Mesenchymal stem cell (in vitro differentiated cells and primary cell): ENCODE measurements at regions not wholly inside any gene's neighbourhood (a gene's known extent, or its start where the extent isn't known, plus 50 kb on each side); places are given as distances from the start of the nearest gene placed in this dataset.
A peak's percentile ranks its signal among the peaks of the same experiment; 100 is the strongest.

Experiments
- DNase-seq: peaks from one replicate; pipeline ENCODE4 v3.0.0-alpha.2; 2013
- H2AFZ ChIP-seq: one replicate; pipeline ENCODE4 v1.6.1; 2013; ENCODE audit warnings: low read depth, mild to moderate bottlenecking, control low read depth, inconsistent platforms, low read length, moderate library complexity
- H2AK5ac ChIP-seq: 2 replicates; pipeline ENCODE4 v1.6.1; 2013; ENCODE audit warnings: low read length, moderate library complexity, mild to moderate bottlenecking, inconsistent platforms; ENCODE audit not compliant: severe bottlenecking
- H2BK120ac ChIP-seq: one replicate; pipeline ENCODE4 v1.6.1; 2013; ENCODE audit warnings: low read depth, mild to moderate bottlenecking, inconsistent platforms, low read length, moderate library complexity
- H2BK12ac ChIP-seq, 2 experiments: one replicate each; pipeline ENCODE4 v1.6.1; 2013; ENCODE audit warnings: inconsistent platforms in 2 of 2, low read length in 2 of 2, mild to moderate bottlenecking in 2 of 2, moderate library complexity in 2 of 2, control low read depth in 1 of 2
- H2BK15ac ChIP-seq: one replicate; pipeline ENCODE4 v1.6.1; 2013; ENCODE audit warnings: mild to moderate bottlenecking, low read depth, inconsistent platforms; ENCODE audit not compliant: poor library complexity, severe bottlenecking
- H2BK5ac ChIP-seq: 2 replicates; pipeline ENCODE4 v1.6.1; 2013; ENCODE audit warnings: low read depth, mild to moderate bottlenecking, low read length, control low read depth, inconsistent platforms; ENCODE audit not compliant: poor library complexity, severe bottlenecking
- H3K14ac ChIP-seq, 2 experiments: one replicate each; pipeline ENCODE4 v1.6.1; 2013; ENCODE audit warnings: inconsistent platforms in 2 of 2, low read length in 2 of 2, control low read depth in 1 of 2, mild to moderate bottlenecking in 1 of 2, moderate library complexity in 1 of 2
- H3K18ac ChIP-seq, 2 experiments: one replicate each; pipeline ENCODE4 v1.6.1; 2013; ENCODE audit warnings: inconsistent platforms in 2 of 2, low read length in 2 of 2, control low read depth in 1 of 2, low read depth in 1 of 2, mild to moderate bottlenecking in 1 of 2
- H3K23ac ChIP-seq, 2 experiments: one replicate each; pipeline ENCODE4 v1.6.1; 2013; ENCODE audit warnings: inconsistent platforms in 2 of 2, low read length in 2 of 2, mild to moderate bottlenecking in 2 of 2, moderate library complexity in 2 of 2, control low read depth in 1 of 2
- H3K27ac ChIP-seq: 2 replicates; pipeline ENCODE4 v1.5.1; 2013; ENCODE audit warnings: mild to moderate bottlenecking, moderate library complexity, low read length, control low read depth, inconsistent platforms; ENCODE audit not compliant: poor library complexity, severe bottlenecking
- H3K27me3 ChIP-seq, 2 experiments: 2 replicates each; pipeline versions ENCODE4 v1.6.1 to v1.7.0; 2013; ENCODE audit warnings: low read length in 2 of 2, mild to moderate bottlenecking in 2 of 2, moderate library complexity in 2 of 2, control low read depth in 1 of 2, inconsistent platforms in 1 of 2; ENCODE audit not compliant: control insufficient read depth in 1 of 2, insufficient read depth in 1 of 2
- H3K36me3 ChIP-seq, 2 experiments: 2 replicates each; pipeline versions ENCODE4 v1.6.1 to v1.7.0; 2013; ENCODE audit warnings: low read length in 2 of 2, control low read depth in 1 of 2, inconsistent platforms in 1 of 2, low read depth in 1 of 2, mild to moderate bottlenecking in 1 of 2; ENCODE audit not compliant: insufficient read depth in 2 of 2, control insufficient read depth in 1 of 2
- H3K4ac ChIP-seq, 2 experiments: one replicate each; pipeline ENCODE4 v1.6.1; 2013; ENCODE audit warnings: inconsistent platforms in 2 of 2, low read length in 2 of 2, mild to moderate bottlenecking in 2 of 2, moderate library complexity in 2 of 2, control low read depth in 1 of 2, low read depth in 1 of 2
- H3K4me1 ChIP-seq: 2 replicates; pipeline ENCODE4 v1.6.1; 2013; ENCODE audit warnings: low read depth, low read length, control low read depth; ENCODE audit not compliant: control insufficient read depth, insufficient read depth
- H3K4me2 ChIP-seq: 2 replicates; pipeline ENCODE4 v1.6.1; 2013; ENCODE audit warnings: low read length, mild to moderate bottlenecking, inconsistent platforms; ENCODE audit not compliant: poor library complexity, severe bottlenecking
- H3K4me3 ChIP-seq, 2 experiments: 2 replicates each; pipeline versions ENCODE4 v1.5.1 to v1.7.0; 2013; ENCODE audit warnings: low read length in 2 of 2, mild to moderate bottlenecking in 2 of 2, control low read depth in 1 of 2, low read depth in 1 of 2; ENCODE audit not compliant: insufficient read depth in 1 of 2
- H3K79me1 ChIP-seq: replicated peaks from 2 replicates; pipeline ENCODE4 v1.6.1; 2013; ENCODE audit warnings: mild to moderate bottlenecking, control low read depth, low read length, inconsistent platforms; ENCODE audit not compliant: poor library complexity, severe bottlenecking
- H3K9ac ChIP-seq: 2 replicates; pipeline ENCODE4 v1.7.0; 2013; ENCODE audit warnings: mild to moderate bottlenecking, low read length, moderate library complexity
- H3K9me3 ChIP-seq: 2 replicates; pipeline ENCODE4 v1.7.0; 2013; ENCODE audit warnings: mild to moderate bottlenecking, low read length; ENCODE audit not compliant: control insufficient read depth
- H4K8ac ChIP-seq: one replicate; pipeline ENCODE4 v1.6.1; 2013; ENCODE audit warnings: inconsistent platforms, mild to moderate bottlenecking, low read length, moderate library complexity
- H4K91ac ChIP-seq: one replicate; pipeline ENCODE4 v1.6.1; 2013; ENCODE audit warnings: mild to moderate bottlenecking, low read length, inconsistent platforms
- WGBS: methylation state at CpG from one replicate; pipeline ENCODE4 v1.1.7; 2013; ENCODE audit warnings: mixed read lengths; 5-methylcytosine and 5-hydroxymethylcytosine counted together

- Histone ChIP-seq H2BK5ac (no peak overlapping the region), H2AFZ (no peak overlapping the region), H3K4me1 (peaks cover 13% of the 10 kb centered on the region), H3K23ac (no peak overlapping the region), H2AK5ac (peak overlapping the region; percentile 31), H2BK15ac (no peak overlapping the region), H3K4me2 (no peak overlapping the region), H3K9me3 (no peaks in the 10 kb centered on the region), H4K8ac (no peak overlapping the region), H3K79me1 (no peaks in the 10 kb centered on the region), H4K91ac (peak overlapping the region; percentile 29), H3K14ac (no peak overlapping the region), H2BK12ac (peak overlapping the region; percentile 49 to 75), H3K27ac (no peak overlapping the region), H3K4me3 (no peak overlapping the region), H3K18ac (peak overlapping the region; percentile 69 to 92), H3K9ac (no peak overlapping the region), H3K27me3 (no peaks in the 10 kb centered on the region), H3K36me3 (no peaks in the 10 kb centered on the region), H2BK120ac (no peak overlapping the region), H3K4ac (peak overlapping the region in 1 of 2 experiments; percentile 71)
- DNase-seq = no peak
- 100% methylated on average over 2 of the region's 4 CpGs for WGBS
Observed at GRCh38 chr4:123557857-123558536, 161.4 kb downstream of the SPRY1 start.

GRCh38 chr4:123558865-123559264 is 162.3 kb downstream of the SPRY1 start:
- no peaks in the 10 kb centered on the region for H3K9me3 ChIP-seq
- no peak overlapping the region for H3K23ac ChIP-seq
- H2BK12ac ChIP-seq = no peak overlapping the region
- no peak overlapping the region for H2AFZ ChIP-seq
- no peak overlapping the region for H3K14ac ChIP-seq
- H2BK120ac ChIP-seq = no peak overlapping the region
- H2BK15ac ChIP-seq = no peak overlapping the region
- no peak for DNase-seq
- no peak overlapping the region for H4K91ac ChIP-seq
- H3K18ac ChIP-seq = no peak overlapping the region
- no peak overlapping the region for H3K9ac ChIP-seq
- no peak overlapping the region for H4K8ac ChIP-seq
- no peak overlapping the region for H3K4me3 ChIP-seq
- H2BK5ac ChIP-seq = peak overlapping the region; percentile 25
- H3K79me1 ChIP-seq = no peaks in the 10 kb centered on the region
- no peak overlapping the region for H2AK5ac ChIP-seq
- H3K4me1 ChIP-seq = peaks cover 10% of the 10 kb centered on the region
- H3K27me3 ChIP-seq = no peaks in the 10 kb centered on the region
- H3K27ac ChIP-seq = peak overlapping the region; percentile 34
- H3K4me2 ChIP-seq = no peak overlapping the region
- H3K4ac ChIP-seq = peak overlapping the region in 1 of 2 experiments; percentile 65
- H3K36me3 ChIP-seq = no peaks in the 10 kb centered on the region
- 100% methylated on average over 1 of the region's 1 CpG for WGBS

- no peak overlapping the region for H2BK120ac ChIP-seq
- H3K23ac ChIP-seq = no peak overlapping the region
- peak; percentile 37 for DNase-seq
- no peak overlapping the region for H2AFZ ChIP-seq
- no peaks in the 10 kb centered on the region for H3K9me3 ChIP-seq
- no peak overlapping the region for H2BK12ac ChIP-seq
- H3K18ac ChIP-seq = no peak overlapping the region
- H3K4ac ChIP-seq = no peak overlapping the region
- no peak overlapping the region for H3K9ac ChIP-seq
- no peak overlapping the region for H2BK15ac ChIP-seq
- H3K14ac ChIP-seq = no peak overlapping the region
- no peak overlapping the region for H4K8ac ChIP-seq
- H3K36me3 ChIP-seq = no peaks in the 10 kb centered on the region
- no peak overlapping the region for H2AK5ac ChIP-seq
- H3K79me1 ChIP-seq = no peaks in the 10 kb centered on the region
- no peak overlapping the region for H3K4me3 ChIP-seq
- H3K27ac ChIP-seq = peak overlapping the region; percentile 83
- WGBS = 56% methylated on average over 5 of the region's 7 CpGs
- H2BK5ac ChIP-seq = no peak overlapping the region
- peak overlapping the region; percentile 32 for H3K4me2 ChIP-seq
- H3K4me1 ChIP-seq = peaks cover 7% of the 10 kb centered on the region
- H3K27me3 ChIP-seq = no peaks in the 10 kb centered on the region
- H4K91ac ChIP-seq = no peak overlapping the region
Observed at GRCh38 chr4:123559955-123560871, 163.6 kb downstream of the SPRY1 start.

- WGBS = 42% methylated on average over 1 of the region's 1 CpG
Observed at GRCh38 chr4:123561525-123561924, 164.9 kb downstream of the SPRY1 start.

More at GRCh38 chr4:123561525-123561924, 164.9 kb downstream of the SPRY1 start:
- H4K91ac ChIP-seq = no peak overlapping the region
- H2AFZ ChIP-seq = no peak overlapping the region
- peaks cover 5% of the 10 kb centered on the region for H3K4me1 ChIP-seq
- no peak overlapping the region for H3K14ac ChIP-seq
- H3K9ac ChIP-seq = no peak overlapping the region
- H2BK12ac ChIP-seq = peak overlapping the region in 1 of 2 experiments; percentile 15
- H2BK5ac ChIP-seq = no peak overlapping the region
- no peak overlapping the region for H2BK120ac ChIP-seq
- H3K18ac ChIP-seq = no peak overlapping the region
- no peak overlapping the region for H2BK15ac ChIP-seq
- no peak for DNase-seq
- no peak overlapping the region for H3K23ac ChIP-seq
- no peak overlapping the region for H3K27ac ChIP-seq
- no peak overlapping the region for H3K4me3 ChIP-seq
- no peak overlapping the region for H3K4me2 ChIP-seq
- H3K36me3 ChIP-seq = no peaks in the 10 kb centered on the region
- H3K79me1 ChIP-seq = no peaks in the 10 kb centered on the region
- H3K4ac ChIP-seq = peak overlapping the region in 1 of 2 experiments; percentile 24
- H4K8ac ChIP-seq = no peak overlapping the region
- no peaks in the 10 kb centered on the region for H3K9me3 ChIP-seq
- no peaks in the 10 kb centered on the region for H3K27me3 ChIP-seq
- no peak overlapping the region for H2AK5ac ChIP-seq
